Gastrocnemius medialis (tissue), 4 donors: ENCODE measurements at regions not wholly inside any gene's neighbourhood (a gene's known extent, or its start where the extent isn't known, plus 50 kb on each side); places are given as distances from the start of the nearest gene placed in this dataset.

Experiments used
- CTCF ChIP-seq, 5 experiments: fragments of 450-650 bp in 3 of 5; fragments of 200-600 bp in 2 of 5; sonication (generic) in 2 of 5; IDR thresholded peaks in 4 of 5; conservative IDR thresholded peaks in 1 of 5; 1 replicate in 4 of 5; 2 replicates in 1 of 5; pipeline ENCODE4 v1.5.1; 2016 to 2019; ENCODE audit warnings: antibody characterized with exemption in 5 of 5, mild to moderate bottlenecking in 3 of 5, moderate library complexity in 3 of 5
- POLR2A ChIP-seq, 2 donors: fragments of 450-650 bp; IDR thresholded peaks; one replicate each; pipeline ENCODE4 v1.6.1; 2017; ENCODE audit warnings: antibody characterized with exemption in 2 of 2, mild to moderate bottlenecking in 2 of 2, moderate library complexity in 2 of 2

GRCh38 chr13:95438297-95438696 is 114.2 kb upstream of the CLDN10 start:
- TF ChIP-seq POLR2A (IDR thresholded peaks at IDR 0.05) (no peak), CTCF (IDR thresholded peaks at IDR 0.05 in 4 of 5, conservative IDR thresholded peaks at IDR 0.05 in 1 of 5) (no peak)
